ENCODE measurements at regions not wholly inside any gene's neighbourhood (a gene's known extent, or its start where the extent isn't known, plus 50 kb on each side); places are given as distances from the start of the nearest gene placed in this dataset.

DNA sequence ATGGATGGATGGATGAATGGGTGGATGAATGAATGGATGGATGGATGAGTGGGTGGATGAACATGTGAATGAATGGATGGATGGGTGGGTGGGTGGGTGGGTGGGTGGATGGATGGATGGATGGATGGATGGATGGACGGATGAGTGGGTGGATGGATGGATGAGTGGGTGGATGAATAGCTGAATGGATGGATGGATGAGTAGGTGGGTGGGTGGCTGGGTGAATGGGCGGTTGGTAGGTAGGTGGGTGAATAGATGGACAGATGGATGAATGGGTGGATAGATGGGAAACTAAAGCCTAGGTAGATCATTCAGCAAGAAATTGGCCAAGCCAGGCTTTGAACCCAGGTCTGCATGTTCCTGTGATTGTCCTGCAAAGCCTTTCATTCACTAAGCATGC, 155.6 kb downstream of the WNT5A start:
- H3K4me3 ChIP-seq: no peak overlapping the region
- H3K27ac ChIP-seq: no peak overlapping the region
- peaks cover 18% of the 10 kb centered on the region for H3K4me1 ChIP-seq (replicated peaks)
- no peak for DNase-seq (ENCODE audit: low read depth in 1 of 2, low spot score in 2 of 2)
- H3K9me3 ChIP-seq (replicated peaks): no peaks in the 10 kb centered on the region
- no peaks in the 10 kb centered on the region for H3K36me3 ChIP-seq
- no peaks in the 10 kb centered on the region for H3K27me3 ChIP-seq (replicated peaks)

DNA sequence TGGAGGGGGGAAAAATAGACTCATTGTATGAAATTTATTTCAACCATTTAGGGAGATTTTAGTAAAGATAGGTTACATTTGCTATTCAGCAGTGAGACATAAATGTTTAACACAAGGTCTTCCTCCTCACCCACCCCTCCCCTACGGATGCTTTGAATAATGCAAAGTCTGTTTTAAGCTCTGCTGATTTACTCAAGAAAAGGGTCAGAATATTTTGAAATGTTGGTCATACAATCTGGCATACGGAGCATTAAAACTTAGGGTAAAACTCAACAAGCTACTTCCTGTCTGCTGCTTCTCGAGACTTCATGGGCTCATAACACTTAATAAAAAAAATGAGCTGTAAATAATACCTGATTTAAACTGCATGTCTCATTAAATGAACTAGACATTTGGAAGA, 156.3 kb downstream of the WNT5A start:
- H3K27me3 ChIP-seq (replicated peaks): no peaks in the 10 kb centered on the region
- no peak for DNase-seq (ENCODE audit: low read depth in 1 of 2, low spot score in 2 of 2)
- H3K27ac ChIP-seq: peak overlapping the region; percentile 65
- peaks cover 18% of the 10 kb centered on the region for H3K4me1 ChIP-seq (replicated peaks)
- H3K9me3 ChIP-seq (replicated peaks): no peaks in the 10 kb centered on the region
- no peak overlapping the region for H3K4me3 ChIP-seq
- H3K36me3 ChIP-seq: no peaks in the 10 kb centered on the region

DNA sequence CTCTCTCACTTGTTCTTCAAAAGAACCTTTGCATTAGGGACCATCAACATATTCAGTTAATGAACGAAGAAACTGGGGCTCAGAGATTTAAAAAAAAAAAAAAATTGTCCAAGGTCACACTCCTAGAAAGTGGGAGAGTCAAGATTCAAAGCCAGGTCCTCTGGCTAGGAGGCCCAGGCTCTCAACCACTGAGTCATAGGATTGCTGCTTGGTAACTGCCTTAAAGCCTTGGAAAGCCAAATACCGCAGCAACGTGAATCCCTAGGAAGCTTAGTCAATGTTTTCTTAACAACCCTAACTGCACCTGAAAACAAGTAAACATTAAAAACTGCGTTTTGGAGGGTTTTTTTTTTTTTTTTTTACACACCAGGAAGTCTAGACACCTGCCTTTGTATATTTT, 156.8 kb downstream of the WNT5A start:
- Histone ChIP-seq H3K36me3 (no peaks in the 10 kb centered on the region), H3K4me3 (no peak overlapping the region), H3K27me3 (replicated peaks) (no peaks in the 10 kb centered on the region), H3K9me3 (replicated peaks) (no peaks in the 10 kb centered on the region), H3K4me1 (replicated peaks) (peaks cover 18% of the 10 kb centered on the region), H3K27ac (peak overlapping the region; percentile 69)
- peak; percentile 64 to 73 for DNase-seq (ENCODE audit: low read depth in 1 of 2, low spot score in 2 of 2)

DNA sequence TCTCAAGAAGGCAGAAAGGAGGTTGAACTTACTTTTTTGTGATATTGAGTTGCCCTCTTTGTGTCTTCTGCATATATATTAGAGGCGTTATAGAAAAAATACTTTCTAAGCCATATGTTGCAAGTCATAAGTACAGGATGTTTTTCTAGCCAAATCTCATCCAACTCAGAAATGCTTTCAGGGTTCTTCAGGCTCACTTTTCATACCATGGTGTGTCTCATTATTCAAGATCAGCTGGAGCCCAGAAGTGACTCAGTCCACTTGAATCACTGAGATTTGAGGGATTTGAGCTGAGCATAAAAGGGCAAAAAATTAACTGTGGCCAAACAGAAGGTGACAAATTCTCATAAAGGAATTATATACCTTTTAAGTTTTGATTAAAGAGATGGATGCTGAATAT, 157.3 kb downstream of the WNT5A start:
- H3K4me1 ChIP-seq (replicated peaks): peaks cover 18% of the 10 kb centered on the region
- no peak overlapping the region for H3K4me3 ChIP-seq
- DNase-seq (ENCODE audit: low read depth in 1 of 2, low spot score in 2 of 2): peak in 1 of 2 experiments; percentile 62
- H3K27me3 ChIP-seq (replicated peaks): no peaks in the 10 kb centered on the region
- H3K9me3 ChIP-seq (replicated peaks): no peaks in the 10 kb centered on the region
- H3K36me3 ChIP-seq: no peaks in the 10 kb centered on the region
- peak overlapping the region; percentile 69 for H3K27ac ChIP-seq

DNA sequence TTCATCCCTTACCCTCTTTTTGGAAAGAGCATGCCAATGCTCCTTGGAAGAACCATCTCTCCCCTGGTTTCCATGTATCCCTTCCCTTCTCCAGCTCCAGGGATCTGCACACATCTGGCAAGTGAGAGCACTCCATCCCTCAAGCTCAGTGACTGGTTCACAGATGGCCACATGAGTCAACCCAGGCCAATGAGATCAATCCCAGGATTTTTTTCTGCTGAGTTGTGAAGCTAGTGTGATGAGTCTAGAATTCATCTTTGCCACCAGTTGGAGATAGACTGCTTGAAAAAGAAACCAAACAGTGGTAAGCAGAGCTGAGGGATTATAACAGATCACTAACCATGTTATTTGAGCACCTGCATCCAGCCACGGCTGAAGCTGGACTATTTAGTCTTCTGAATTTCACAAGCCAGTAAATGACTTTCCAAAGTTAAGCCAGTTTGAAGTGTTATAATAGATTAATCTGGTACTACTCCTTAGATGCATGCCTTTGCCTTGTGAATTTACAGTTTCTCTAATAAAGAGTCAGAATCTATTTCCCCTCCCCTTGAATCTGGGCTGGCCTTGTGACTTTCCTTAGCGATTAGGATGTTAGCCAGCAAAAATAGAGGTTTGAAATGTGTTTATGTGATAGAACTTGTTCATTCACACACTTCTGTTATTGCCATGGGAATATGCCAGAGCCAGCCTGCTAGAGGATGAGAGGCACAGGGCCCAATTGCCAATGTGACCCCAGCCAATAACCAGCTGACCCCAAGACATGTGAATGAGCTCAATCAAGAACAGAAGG, 159.8 kb downstream of the WNT5A start:
- no peak overlapping the region for H3K4me3 ChIP-seq
- H3K36me3 ChIP-seq: no peaks in the 10 kb centered on the region
- H3K4me1 ChIP-seq (replicated peaks): peaks cover 18% of the 10 kb centered on the region
- H3K27ac ChIP-seq: no peak overlapping the region
- no peak for DNase-seq (ENCODE audit: low read depth in 1 of 2, low spot score in 2 of 2)
- H3K27me3 ChIP-seq (replicated peaks): no peaks in the 10 kb centered on the region
- no peaks in the 10 kb centered on the region for H3K9me3 ChIP-seq (replicated peaks)

DNA sequence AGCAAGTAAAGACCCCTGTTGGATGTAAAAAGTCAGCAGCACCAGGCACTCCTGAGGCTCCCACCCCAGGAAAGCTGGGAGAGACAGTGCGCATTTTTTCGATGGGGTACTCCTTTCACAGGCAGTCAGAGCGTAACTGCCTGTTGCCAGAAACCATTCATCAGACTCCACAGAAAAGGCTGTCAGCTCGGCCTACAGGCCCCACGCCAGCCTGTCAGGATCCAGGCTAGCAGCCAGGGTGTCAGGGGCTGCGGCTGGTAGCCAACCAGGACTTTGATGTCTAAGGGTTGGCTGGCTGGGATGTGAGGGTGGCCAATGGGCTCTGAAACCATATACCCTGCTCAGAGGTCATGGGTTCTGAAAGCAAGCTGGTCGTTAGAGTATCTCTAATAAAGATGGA, 164.5 kb downstream of the WNT5A start:
- Histone ChIP-seq H3K4me3 (no peak overlapping the region), H3K27ac (no peak overlapping the region), H3K27me3 (replicated peaks) (no peaks in the 10 kb centered on the region), H3K9me3 (replicated peaks) (no peaks in the 10 kb centered on the region), H3K4me1 (replicated peaks) (no peaks in the 10 kb centered on the region), H3K36me3 (no peaks in the 10 kb centered on the region)
- no peak for DNase-seq (ENCODE audit: low read depth in 1 of 2, low spot score in 2 of 2)

DNA sequence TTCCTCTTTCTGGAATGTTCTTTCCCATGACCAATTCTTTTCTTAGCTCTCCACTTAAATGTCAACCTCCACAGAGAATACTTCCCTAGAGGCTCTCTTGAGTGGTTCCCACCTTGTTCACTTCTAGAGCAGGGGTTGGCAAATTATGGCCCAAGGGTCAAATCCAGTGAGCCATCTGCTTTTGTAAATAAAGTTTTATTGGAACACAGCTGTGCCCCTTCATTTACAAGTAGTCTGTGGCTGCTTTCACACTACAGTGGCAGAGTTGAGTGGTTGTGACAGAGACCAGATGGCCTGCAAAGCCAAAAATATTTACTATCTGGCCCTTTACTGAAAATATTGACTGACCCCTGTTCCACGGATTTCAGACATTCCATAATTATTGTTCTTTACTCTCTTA, 166.2 kb downstream of the WNT5A start:
- H3K27me3 ChIP-seq (replicated peaks): no peaks in the 10 kb centered on the region
- H3K36me3 ChIP-seq: no peaks in the 10 kb centered on the region
- no peak overlapping the region for H3K27ac ChIP-seq
- no peak overlapping the region for H3K4me3 ChIP-seq
- no peak for DNase-seq (ENCODE audit: low read depth in 1 of 2, low spot score in 2 of 2)
- H3K4me1 ChIP-seq (replicated peaks): no peaks in the 10 kb centered on the region
- H3K9me3 ChIP-seq (replicated peaks): no peaks in the 10 kb centered on the region

DNA sequence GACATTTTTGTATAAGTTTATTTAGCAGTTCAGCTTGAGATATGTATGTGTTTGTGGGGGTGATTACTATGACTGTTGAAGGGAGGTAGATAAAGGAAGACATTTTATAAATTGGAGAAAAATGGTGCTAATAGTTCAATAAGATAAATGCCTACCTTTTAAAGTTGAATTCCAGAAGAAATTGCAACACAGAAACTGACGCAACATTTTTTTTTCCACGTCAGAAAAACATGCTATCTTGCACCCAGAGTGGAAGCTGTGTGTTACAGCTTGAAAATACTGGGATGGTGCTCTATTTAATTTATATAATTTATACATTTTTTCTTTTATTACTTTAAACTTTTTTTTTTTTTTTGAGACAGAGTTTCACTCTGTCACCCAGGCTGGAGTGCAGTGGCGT, 171.7 kb downstream of the WNT5A start:
- H3K4me1 ChIP-seq (replicated peaks): no peaks in the 10 kb centered on the region
- no peaks in the 10 kb centered on the region for H3K36me3 ChIP-seq
- no peak for DNase-seq (ENCODE audit: low read depth in 1 of 2, low spot score in 2 of 2)
- H3K9me3 ChIP-seq (replicated peaks): no peaks in the 10 kb centered on the region
- no peak overlapping the region for H3K27ac ChIP-seq
- no peak overlapping the region for H3K4me3 ChIP-seq
- no peaks in the 10 kb centered on the region for H3K27me3 ChIP-seq (replicated peaks)

DNA sequence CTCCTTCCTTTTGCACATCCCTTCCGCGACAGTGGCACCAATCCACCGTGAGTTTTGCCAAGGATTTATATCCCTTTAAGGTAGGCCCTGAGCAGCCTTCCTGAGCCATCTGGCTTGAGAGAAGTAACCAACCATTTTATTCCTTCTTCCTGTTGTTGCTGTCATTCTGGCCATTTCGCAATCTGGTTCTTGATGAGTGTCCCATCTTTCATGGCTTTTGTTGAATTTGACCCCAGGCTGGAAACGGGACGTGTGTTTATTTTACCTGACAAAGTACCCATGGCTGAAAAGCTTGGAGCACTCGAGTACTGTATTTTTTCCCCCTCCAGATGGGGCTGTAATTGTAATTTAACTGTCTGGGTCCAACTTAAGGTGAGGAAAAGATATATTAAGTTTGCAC, 173.4 kb downstream of the WNT5A start:
- Histone ChIP-seq H3K27me3 (replicated peaks) (no peaks in the 10 kb centered on the region), H3K4me1 (replicated peaks) (no peaks in the 10 kb centered on the region), H3K27ac (no peak overlapping the region), H3K36me3 (no peaks in the 10 kb centered on the region), H3K9me3 (replicated peaks) (no peaks in the 10 kb centered on the region), H3K4me3 (no peak overlapping the region)
- no peak for DNase-seq (ENCODE audit: low read depth in 1 of 2, low spot score in 2 of 2)

DNA sequence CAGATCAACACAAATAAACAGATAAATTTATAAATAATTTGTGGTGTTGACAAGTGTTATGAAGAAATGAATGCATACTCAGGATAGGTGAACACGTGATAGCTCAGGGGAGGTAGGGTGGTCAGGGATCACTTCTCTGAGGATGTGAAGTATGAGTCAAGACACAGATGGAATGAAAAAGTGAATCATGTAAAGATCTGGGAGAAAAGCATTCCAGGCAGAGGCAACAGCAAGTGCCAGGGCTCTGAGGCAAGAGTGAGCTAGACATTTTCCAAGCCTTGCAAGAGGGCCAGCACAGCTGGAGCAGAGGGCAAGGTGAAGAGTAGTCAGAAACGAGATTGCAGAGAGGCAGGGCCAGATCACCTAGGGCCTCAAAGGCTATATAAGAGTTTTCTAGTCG, 177.8 kb downstream of the WNT5A start:
- no peak overlapping the region for H3K27ac ChIP-seq
- no peaks in the 10 kb centered on the region for H3K9me3 ChIP-seq (replicated peaks)
- no peaks in the 10 kb centered on the region for H3K27me3 ChIP-seq (replicated peaks)
- H3K4me1 ChIP-seq (replicated peaks): no peaks in the 10 kb centered on the region
- no peak overlapping the region for H3K4me3 ChIP-seq
- H3K36me3 ChIP-seq: no peaks in the 10 kb centered on the region
- DNase-seq (ENCODE audit: low read depth in 1 of 2, low spot score in 2 of 2): no peak

DNA sequence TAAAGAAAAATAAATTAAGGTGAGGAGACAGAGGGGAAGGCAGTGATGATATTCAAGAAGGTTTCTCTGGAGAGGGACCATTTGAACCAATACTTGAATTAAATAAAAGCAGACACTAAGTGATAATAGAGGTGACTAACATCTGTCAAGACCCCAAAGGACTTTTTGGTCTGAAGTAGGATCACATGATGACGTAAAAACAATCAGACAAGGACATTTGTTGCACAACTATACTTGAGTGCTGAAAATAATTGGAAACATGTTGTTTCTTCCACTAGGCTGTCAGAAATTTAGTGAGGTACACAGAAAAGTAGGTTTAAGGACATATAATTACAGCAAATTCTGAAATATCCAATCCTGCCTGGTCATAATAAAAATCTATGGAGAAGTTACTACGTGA, 179.5 kb downstream of the WNT5A start:
- H3K27ac ChIP-seq: no peak overlapping the region
- no peak for DNase-seq (ENCODE audit: low read depth in 1 of 2, low spot score in 2 of 2)

DNA sequence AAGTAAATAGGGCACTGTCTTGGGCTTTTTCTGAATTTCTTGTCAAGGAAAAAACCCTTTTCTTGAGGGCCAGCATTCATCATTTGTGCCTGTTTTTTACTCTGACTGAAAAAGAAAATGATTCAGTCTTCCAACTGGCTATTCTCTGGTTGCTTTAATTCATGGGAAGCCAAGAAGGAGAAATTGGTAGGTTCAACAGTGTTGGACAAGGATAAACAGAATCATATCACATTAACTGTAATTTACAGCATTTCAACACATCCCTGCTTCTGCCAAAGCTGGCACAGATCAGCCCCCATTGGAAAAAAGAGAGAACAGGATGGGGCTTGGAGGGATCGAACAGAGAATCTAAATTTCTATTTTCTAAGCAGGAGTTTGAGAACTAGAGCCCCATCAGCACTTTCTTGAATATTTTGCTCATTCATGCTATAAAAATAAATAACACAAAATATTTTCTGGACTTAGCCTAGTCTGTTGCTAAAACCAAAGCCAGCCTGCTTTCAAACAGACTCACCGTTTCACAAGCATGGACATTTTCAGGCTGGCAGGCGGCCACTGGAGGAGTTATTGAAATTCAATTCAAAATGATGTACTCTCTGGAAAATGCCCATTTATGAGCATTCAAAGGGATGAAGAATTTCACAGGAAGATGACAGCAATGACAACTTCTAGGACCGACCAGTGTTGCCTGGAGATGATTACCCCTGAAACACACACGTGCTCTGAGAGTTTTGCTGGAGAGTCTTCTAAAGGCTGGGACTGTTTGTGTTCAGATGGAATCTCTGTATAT, 181.2 kb downstream of the WNT5A start:
- no peaks in the 10 kb centered on the region for H3K36me3 ChIP-seq
- DNase-seq (ENCODE audit: low read depth in 1 of 2, low spot score in 2 of 2): no peak
- H3K4me3 ChIP-seq: no peak overlapping the region
- no peaks in the 10 kb centered on the region for H3K9me3 ChIP-seq (replicated peaks)
- no peak overlapping the region for H3K27ac ChIP-seq
- H3K27me3 ChIP-seq (replicated peaks): no peaks in the 10 kb centered on the region
- no peaks in the 10 kb centered on the region for H3K4me1 ChIP-seq (replicated peaks)

More for the DNA sequence above, 179.5 kb downstream of the WNT5A start:
- no peak overlapping the region for H3K4me3 ChIP-seq
- H3K36me3 ChIP-seq: no peaks in the 10 kb centered on the region
- no peaks in the 10 kb centered on the region for H3K9me3 ChIP-seq (replicated peaks)
- no peaks in the 10 kb centered on the region for H3K27me3 ChIP-seq (replicated peaks)
- H3K4me1 ChIP-seq (replicated peaks): no peaks in the 10 kb centered on the region

DNA sequence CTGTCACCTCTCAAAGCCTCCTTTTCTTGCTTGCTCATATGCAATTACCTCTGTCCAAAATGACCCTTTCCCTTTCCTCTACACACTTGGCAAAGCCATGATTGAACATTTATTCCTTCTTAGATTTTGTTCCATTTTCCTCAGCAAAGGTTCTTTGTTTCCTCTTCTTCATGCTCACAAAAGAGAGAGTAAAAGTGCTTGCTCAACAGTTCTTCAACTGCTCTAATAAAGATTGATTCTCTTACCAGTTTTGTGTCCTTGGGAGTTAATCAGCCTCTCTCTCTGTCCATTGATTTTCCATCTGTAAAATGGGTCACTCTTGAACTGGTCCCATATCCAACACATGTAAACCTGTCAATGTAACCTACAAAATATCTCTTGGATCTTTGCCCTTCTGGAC, 186.4 kb downstream of the WNT5A start:
- H3K36me3 ChIP-seq: no peaks in the 10 kb centered on the region
- peaks cover 6% of the 10 kb centered on the region for H3K4me1 ChIP-seq (replicated peaks)
- no peaks in the 10 kb centered on the region; the same call in 1 of the 2 replicates for H3K9me3 ChIP-seq (replicated peaks)
- H3K27ac ChIP-seq: no peak overlapping the region
- H3K4me3 ChIP-seq: no peak overlapping the region
- no peak for DNase-seq (ENCODE audit: low read depth in 1 of 2, low spot score in 2 of 2)
- H3K27me3 ChIP-seq (replicated peaks): no peaks in the 10 kb centered on the region

DNA sequence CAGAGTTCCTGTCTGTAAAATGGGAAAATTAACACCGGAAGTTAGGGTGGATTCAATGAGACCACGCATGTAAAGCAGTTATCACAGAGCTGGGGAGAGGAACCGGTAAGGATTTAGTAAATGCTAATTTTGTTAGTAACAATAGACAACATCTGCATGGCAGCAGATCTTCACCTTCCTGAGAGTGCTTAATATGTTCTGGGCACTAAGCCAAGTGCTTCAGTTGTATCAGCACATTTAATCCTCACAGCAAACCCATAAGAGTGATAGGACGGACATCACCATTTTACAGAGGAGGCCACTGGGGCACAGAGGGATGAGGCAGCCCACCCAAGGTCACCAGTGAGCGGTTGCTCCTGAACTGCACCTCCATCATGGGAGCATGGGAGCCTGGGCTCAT, 189.4 kb downstream of the WNT5A start:
- H3K9me3 ChIP-seq (replicated peaks): no peaks in the 10 kb centered on the region; the same call in 1 of the 2 replicates
- no peak overlapping the region for H3K27ac ChIP-seq
- no peak for DNase-seq (ENCODE audit: low read depth in 1 of 2, low spot score in 2 of 2)
- no peak overlapping the region for H3K4me3 ChIP-seq
- no peaks in the 10 kb centered on the region for H3K36me3 ChIP-seq
- H3K4me1 ChIP-seq (replicated peaks): peaks cover 6% of the 10 kb centered on the region
- H3K27me3 ChIP-seq (replicated peaks): no peaks in the 10 kb centered on the region

Measured in SJSA1 (cell line).